ENCODE measurements at regions not wholly inside any gene's neighbourhood (a gene's known extent, or its start where the extent isn't known, plus 50 kb on each side); places are given as distances from the start of the nearest gene placed in this dataset.

GRCh38 chr2:129061069-129061768, 742.6 kb upstream of the HS6ST1 start:
- Histone ChIP-seq H3K4me1 (ENCODE audit: low read length) (no peaks in the 10 kb centered on the region), H3K27me3 (replicated peaks; ENCODE audit: insufficient read depth, low read length) (no peaks in the 10 kb centered on the region), H3K9me2 (replicated peaks; ENCODE audit: insufficient read depth, low read length) (no peaks in the 10 kb centered on the region), H3K27ac (ENCODE audit: low read length) (no peak overlapping the region), H3F3A (ENCODE audit: insufficient read depth, low read length) (no peaks in the 10 kb centered on the region), H4K20me1 (ENCODE audit: insufficient read depth, low read length) (no peaks in the 10 kb centered on the region), H3K9me3 (replicated peaks; ENCODE audit: insufficient read depth, low read length) (no peaks in the 10 kb centered on the region), H3K36me3 (replicated peaks; ENCODE audit: insufficient read depth, low read length) (no peaks in the 10 kb centered on the region), H2AFZ (ENCODE audit: low read length) (no peak overlapping the region), H3K4me2 (ENCODE audit: low read depth, low read length) (no peak overlapping the region), H3K9ac (ENCODE audit: low read length) (no peak overlapping the region), H3K79me2 (ENCODE audit: low read length) (no peaks in the 10 kb centered on the region), H3K4me3 (ENCODE audit: low read length) (no peak overlapping the region)
- TF ChIP-seq EZH2phosphoT487 (IDR thresholded peaks at IDR 0.05; ENCODE audit: low read length), result no peak
- no peak for TF ChIP-seq EZH2 (optimal IDR thresholded peaks at IDR 0.05; ENCODE audit: low read depth, low read length)
- no peak for TF ChIP-seq CTCF (IDR thresholded peaks at IDR 0.05; ENCODE audit: low read length)
- DNase-seq, result peak; percentile 17

GRCh38 chr2:129061769-129062121, 743.1 kb upstream of the HS6ST1 start:
- Histone ChIP-seq H2AFZ (ENCODE audit: low read length) (no peak overlapping the region), H4K20me1 (ENCODE audit: insufficient read depth, low read length) (no peaks in the 10 kb centered on the region), H3K4me1 (ENCODE audit: low read length) (no peaks in the 10 kb centered on the region), H3K9me3 (replicated peaks; ENCODE audit: insufficient read depth, low read length) (no peaks in the 10 kb centered on the region), H3K9me2 (replicated peaks; ENCODE audit: insufficient read depth, low read length) (no peaks in the 10 kb centered on the region), H3K27me3 (replicated peaks; ENCODE audit: insufficient read depth, low read length) (no peaks in the 10 kb centered on the region), H3K79me2 (ENCODE audit: low read length) (no peaks in the 10 kb centered on the region), H3K4me2 (ENCODE audit: low read depth, low read length) (no peak overlapping the region), H3K27ac (ENCODE audit: low read length) (no peak overlapping the region), H3K36me3 (replicated peaks; ENCODE audit: insufficient read depth, low read length) (no peaks in the 10 kb centered on the region), H3K4me3 (ENCODE audit: low read length) (no peak overlapping the region), H3K9ac (ENCODE audit: low read length) (no peak overlapping the region), H3F3A (ENCODE audit: insufficient read depth, low read length) (no peaks in the 10 kb centered on the region)
- TF ChIP-seq EZH2 (optimal IDR thresholded peaks at IDR 0.05; ENCODE audit: low read depth, low read length) (no peak), EZH2phosphoT487 (IDR thresholded peaks at IDR 0.05; ENCODE audit: low read length) (no peak)
- no peak for DNase-seq

GRCh38 chr2:129062146-129062912, 743.7 kb upstream of the HS6ST1 start:
- Histone ChIP-seq H2AFZ (ENCODE audit: low read length) (no peak overlapping the region), H4K20me1 (ENCODE audit: insufficient read depth, low read length) (no peaks in the 10 kb centered on the region), H3K9me2 (replicated peaks; ENCODE audit: insufficient read depth, low read length) (no peaks in the 10 kb centered on the region), H3K4me1 (ENCODE audit: low read length) (no peaks in the 10 kb centered on the region), H3K79me2 (ENCODE audit: low read length) (no peaks in the 10 kb centered on the region), H3K9me3 (replicated peaks; ENCODE audit: insufficient read depth, low read length) (no peaks in the 10 kb centered on the region), H3K27me3 (replicated peaks; ENCODE audit: insufficient read depth, low read length) (no peaks in the 10 kb centered on the region), H3K4me3 (ENCODE audit: low read length) (no peak overlapping the region), H3K9ac (ENCODE audit: low read length) (no peak overlapping the region), H3F3A (ENCODE audit: insufficient read depth, low read length) (no peaks in the 10 kb centered on the region), H3K36me3 (replicated peaks; ENCODE audit: insufficient read depth, low read length) (no peaks in the 10 kb centered on the region), H3K4me2 (ENCODE audit: low read depth, low read length) (no peak overlapping the region), H3K27ac (ENCODE audit: low read length) (no peak overlapping the region)
- no peak for TF ChIP-seq EZH2phosphoT487 (IDR thresholded peaks at IDR 0.05; ENCODE audit: low read length)
- DNase-seq, result no peak

- H3K9me2 ChIP-seq (replicated peaks; ENCODE audit: insufficient read depth, low read length), result no peaks in the 10 kb centered on the region
- H3F3A ChIP-seq (ENCODE audit: insufficient read depth, low read length), result no peaks in the 10 kb centered on the region
- no peaks in the 10 kb centered on the region for H3K79me2 ChIP-seq (ENCODE audit: low read length)
- DNase-seq, result no peak
- H2AFZ ChIP-seq (ENCODE audit: low read length), result no peak overlapping the region
- H3K9ac ChIP-seq (ENCODE audit: low read length), result no peak overlapping the region
- H3K4me3 ChIP-seq (ENCODE audit: low read length), result no peak overlapping the region
- no peaks in the 10 kb centered on the region for H3K36me3 ChIP-seq (replicated peaks; ENCODE audit: insufficient read depth, low read length)
- no peak overlapping the region for H3K4me2 ChIP-seq (ENCODE audit: low read depth, low read length)
- no peaks in the 10 kb centered on the region for H3K4me1 ChIP-seq (ENCODE audit: low read length)
- no peaks in the 10 kb centered on the region for H3K27me3 ChIP-seq (replicated peaks; ENCODE audit: insufficient read depth, low read length)
- no peaks in the 10 kb centered on the region for H3K9me3 ChIP-seq (replicated peaks; ENCODE audit: insufficient read depth, low read length)
- TF ChIP-seq EZH2 (optimal IDR thresholded peaks at IDR 0.05; ENCODE audit: low read depth, low read length) (no peak), EZH2phosphoT487 (IDR thresholded peaks at IDR 0.05; ENCODE audit: low read length) (no peak), CTCF (IDR thresholded peaks at IDR 0.05; ENCODE audit: low read length) (no peak)
- no peaks in the 10 kb centered on the region for H4K20me1 ChIP-seq (ENCODE audit: insufficient read depth, low read length)
- H3K27ac ChIP-seq (ENCODE audit: low read length), result no peak overlapping the region
Measured at GRCh38 chr2:129067070-129067469, 748.4 kb upstream of the HS6ST1 start.
